Keratinocyte (primary cell): ENCODE measurements at regions not wholly inside any gene's neighbourhood (a gene's known extent, or its start where the extent isn't known, plus 50 kb on each side); places are given as distances from the start of the nearest gene placed in this dataset.

Source experiments
- EZH2 ChIP-seq: IDR thresholded peaks from one replicate; pipeline ENCODE4 v1.6.1; 2012; ENCODE audit warnings: inconsistent platforms, mild to moderate bottlenecking, low read length, moderate library complexity
- TF ChIP-seq, protein P1 (sequence below), 3 experiments: IDR thresholded peaks in 1 of 3; conservative IDR thresholded peaks in 1 of 3; optimal IDR thresholded peaks in 1 of 3; 2 replicates in 2 of 3; 3 replicates in 1 of 3; pipeline versions ENCODE3 to v1.5.1; 2011; ENCODE audit warnings: low read length in 3 of 3, mild to moderate bottlenecking in 3 of 3, moderate library complexity in 2 of 3, control low read depth in 1 of 3, inconsistent platforms in 1 of 3; ENCODE audit not compliant: insufficient read depth in 2 of 3; ENCODE audit errors: extremely low read depth in 1 of 3

DNA sequence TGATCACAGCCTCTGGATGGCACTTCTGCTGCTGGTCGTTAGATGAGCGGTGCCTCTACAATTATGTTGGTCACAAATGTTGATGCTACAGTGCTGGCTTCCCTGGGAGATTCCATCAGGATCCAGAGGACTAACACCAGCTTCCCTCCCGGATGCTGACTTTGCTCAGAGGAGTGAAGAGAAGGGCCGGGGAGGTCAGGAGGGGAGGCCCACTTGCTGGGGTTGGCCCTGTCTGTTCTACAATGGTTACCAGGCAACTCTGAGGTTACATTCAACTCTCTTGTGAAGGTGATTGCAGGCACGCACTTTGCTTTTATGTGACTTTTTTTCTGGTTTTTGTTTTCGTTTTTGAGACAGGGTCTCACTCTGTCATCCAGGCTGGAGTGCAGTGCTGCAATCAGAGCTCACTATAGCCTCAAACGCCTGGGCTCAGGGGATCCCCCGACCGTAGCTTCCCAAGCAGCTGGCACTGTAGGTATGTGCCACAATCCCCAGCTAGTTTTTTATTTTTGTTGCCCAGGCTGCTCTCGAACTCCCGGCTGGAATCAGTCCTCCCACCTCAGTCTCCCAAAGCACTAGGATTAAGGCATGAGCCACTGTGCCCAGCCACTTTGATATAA, 112.5 kb downstream of the ADSS2 start:
- TF ChIP-seq, protein P1, sequence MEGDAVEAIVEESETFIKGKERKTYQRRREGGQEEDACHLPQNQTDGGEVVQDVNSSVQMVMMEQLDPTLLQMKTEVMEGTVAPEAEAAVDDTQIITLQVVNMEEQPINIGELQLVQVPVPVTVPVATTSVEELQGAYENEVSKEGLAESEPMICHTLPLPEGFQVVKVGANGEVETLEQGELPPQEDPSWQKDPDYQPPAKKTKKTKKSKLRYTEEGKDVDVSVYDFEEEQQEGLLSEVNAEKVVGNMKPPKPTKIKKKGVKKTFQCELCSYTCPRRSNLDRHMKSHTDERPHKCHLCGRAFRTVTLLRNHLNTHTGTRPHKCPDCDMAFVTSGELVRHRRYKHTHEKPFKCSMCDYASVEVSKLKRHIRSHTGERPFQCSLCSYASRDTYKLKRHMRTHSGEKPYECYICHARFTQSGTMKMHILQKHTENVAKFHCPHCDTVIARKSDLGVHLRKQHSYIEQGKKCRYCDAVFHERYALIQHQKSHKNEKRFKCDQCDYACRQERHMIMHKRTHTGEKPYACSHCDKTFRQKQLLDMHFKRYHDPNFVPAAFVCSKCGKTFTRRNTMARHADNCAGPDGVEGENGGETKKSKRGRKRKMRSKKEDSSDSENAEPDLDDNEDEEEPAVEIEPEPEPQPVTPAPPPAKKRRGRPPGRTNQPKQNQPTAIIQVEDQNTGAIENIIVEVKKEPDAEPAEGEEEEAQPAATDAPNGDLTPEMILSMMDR (optimal IDR thresholded peaks at IDR 0.05 in 1 of 3, IDR thresholded peaks at IDR 0.05 in 1 of 3, conservative IDR thresholded peaks at IDR 0.05 in 1 of 3; ENCODE audit: extremely low read depth in 1 of 3, insufficient read depth in 2 of 3, low read length in 3 of 3): no peak
- no peak for TF ChIP-seq EZH2
